ENCODE measurements at regions not wholly inside any gene's neighbourhood (a gene's known extent, or its start where the extent isn't known, plus 50 kb on each side); places are given as distances from the start of the nearest gene placed in this dataset.
"Not testable (repeated sequence)": the region's sequence is repeated elsewhere in the genome, so short reads cannot be mapped to it uniquely, and the experiment has no call there.

GRCh38 chr18:14321217-14321616, 189.0 kb upstream of the ZNF519 start:
- not testable (repeated sequence) for DNase-seq

- DNase-seq, result not testable (repeated sequence)
These were observed 169.0 kb upstream of the ZNF519 start for GRCh38 chr18:14301255-14301654.

- DNase-seq, result not testable (repeated sequence)
These were observed 162.8 kb upstream of the ZNF519 start for GRCh38 chr18:14295081-14295480.

DNA sequence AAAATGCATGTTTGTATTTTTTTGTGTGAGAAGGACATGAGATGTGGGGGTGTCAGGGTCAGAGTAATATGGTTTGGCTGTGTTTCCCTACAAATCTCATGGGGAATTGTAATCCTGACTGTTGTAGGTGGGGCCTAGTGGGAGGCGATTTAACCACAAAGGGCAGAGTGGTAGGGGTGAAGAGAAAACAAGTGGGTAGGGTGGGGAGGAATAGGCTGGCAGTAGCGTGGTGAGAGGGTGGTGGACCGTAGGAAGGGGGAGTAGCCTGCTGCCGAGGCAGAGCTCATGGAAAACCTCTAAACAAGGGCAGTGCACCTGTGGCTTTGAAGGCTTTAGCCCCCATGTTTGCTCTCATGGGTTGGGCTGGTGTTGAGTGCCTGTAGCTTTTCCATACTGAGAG, 152.8 kb upstream of the ZNF519 start:
- no peak for DNase-seq

DNA sequence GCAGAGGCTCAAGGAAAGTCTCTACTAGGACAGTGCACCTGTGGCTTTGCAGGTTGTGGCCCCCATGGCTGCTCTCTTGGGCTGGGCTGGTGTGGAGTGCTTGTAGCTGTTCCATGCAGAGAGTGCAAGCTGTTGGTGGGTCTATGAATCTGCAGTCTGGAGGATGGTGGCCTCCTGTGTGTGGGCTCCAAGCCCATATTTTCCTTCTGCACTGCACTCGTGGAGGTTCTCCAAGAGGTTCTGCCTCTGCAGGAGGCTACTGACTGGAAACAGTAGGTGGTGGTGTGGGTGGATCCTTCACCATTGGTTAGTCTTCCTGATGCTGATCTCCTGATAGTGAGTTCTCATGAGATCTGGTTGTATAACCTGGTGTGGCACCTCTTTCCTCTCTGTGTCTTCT, 143.2 kb upstream of the ZNF519 start:
- not testable (repeated sequence) for DNase-seq

- DNase-seq, result not testable (repeated sequence)
These were observed 133.6 kb upstream of the ZNF519 start for GRCh38 chr18:14265637-14266410.

DNA sequence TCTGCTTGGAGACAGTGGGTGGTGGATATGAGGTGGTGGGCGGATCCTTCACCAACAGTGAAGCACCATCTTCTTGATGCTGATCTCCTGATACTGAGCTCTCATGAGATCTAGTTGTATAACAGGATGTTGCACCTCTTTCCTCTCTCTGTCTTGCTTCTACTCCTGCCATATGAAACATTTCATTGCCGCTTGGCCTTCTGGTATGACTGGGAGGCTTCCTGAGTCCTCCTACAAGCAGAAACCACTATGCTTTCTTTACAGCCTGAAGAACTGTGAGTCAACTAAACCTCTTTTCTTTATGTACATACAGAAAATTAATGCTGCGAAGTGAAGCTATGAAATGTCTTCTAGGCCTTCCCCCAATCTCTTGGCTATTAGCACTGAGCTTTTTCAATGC, 130.6 kb upstream of the ZNF519 start:
- not testable (repeated sequence) for DNase-seq

- not testable (repeated sequence) for DNase-seq
These were observed 117.9 kb upstream of the ZNF519 start for GRCh38 chr18:14250084-14250677.

DNA sequence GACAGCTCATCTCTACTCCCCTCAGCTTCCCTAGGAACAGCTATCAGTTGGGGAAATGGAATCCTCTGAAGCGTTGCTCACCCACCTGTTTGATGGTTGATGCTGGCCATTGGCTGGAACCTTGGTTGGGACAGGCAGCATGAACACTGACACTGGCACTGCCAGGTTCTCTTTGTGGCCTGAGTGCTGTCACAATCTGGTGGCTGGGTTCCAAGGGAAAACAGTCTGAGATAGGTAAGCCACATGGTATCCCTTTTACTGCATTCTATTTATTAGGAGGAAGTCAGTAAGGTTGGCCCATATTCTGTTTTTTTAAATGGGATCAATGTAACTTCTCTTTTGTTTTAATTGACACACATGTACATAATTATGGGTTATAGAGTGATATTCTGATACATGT, 107.0 kb upstream of the ZNF519 start:
- not testable (repeated sequence) for DNase-seq

GRCh38 chr18:14236356-14237048, 104.3 kb upstream of the ZNF519 start:
- not testable (repeated sequence) for DNase-seq

GRCh38 chr18:14225286-14225679, 93.0 kb upstream of the ZNF519 start:
- DNase-seq, result not testable (repeated sequence)

GRCh38 chr18:14224551-14225285, 92.5 kb upstream of the ZNF519 start:
- not testable (repeated sequence) for DNase-seq

DNA sequence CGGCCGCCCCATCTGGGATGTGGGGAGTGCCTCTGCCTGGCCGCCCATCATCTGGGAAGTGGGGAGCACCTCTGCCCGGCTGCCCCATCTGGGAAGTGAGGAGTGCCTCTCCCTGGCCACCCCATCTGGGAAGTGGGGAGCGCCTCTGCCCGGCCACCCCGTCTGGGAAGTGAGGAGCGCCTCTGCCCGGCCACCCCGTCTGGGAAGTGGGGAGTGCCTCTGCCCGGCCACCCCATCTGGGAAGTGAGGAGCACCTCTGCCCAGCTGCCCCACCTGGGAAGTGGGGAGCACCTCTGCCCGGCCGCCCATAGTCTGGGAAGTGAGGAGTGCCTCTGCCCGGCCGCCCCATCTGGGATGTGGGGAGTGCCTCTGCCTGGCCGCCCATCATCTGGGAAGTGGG, 91.7 kb upstream of the ZNF519 start:
- not testable (repeated sequence) for DNase-seq

DNA sequence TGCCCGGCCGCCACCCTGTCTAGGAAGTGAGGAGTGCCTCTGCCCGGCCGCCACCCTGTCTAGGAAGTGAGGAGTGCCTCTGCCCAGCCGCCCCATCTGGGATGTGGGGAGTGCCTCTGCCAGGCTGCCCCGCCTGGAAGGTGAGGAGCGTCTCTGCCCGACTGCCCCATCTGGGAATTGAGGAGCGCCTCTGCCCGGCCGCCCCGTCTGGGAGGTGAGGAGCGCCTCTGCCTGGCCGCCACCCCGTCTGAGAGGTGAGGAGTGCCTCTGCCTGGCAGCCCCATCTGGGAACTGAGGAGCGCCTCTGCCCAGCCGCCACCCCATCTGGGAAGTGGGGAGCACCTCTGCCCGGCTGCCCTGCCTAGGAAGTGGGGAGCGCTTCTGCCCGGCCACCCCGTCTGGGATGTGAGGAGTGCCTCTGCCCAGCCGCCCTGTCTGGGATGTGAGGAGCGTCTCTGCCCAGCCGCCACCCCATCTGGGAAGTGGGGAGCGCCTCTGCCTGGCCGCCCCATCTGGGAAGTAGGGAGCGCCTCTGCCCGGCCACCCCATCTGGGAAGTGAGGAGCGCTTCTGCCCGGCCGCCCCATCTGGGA, 91.1 kb upstream of the ZNF519 start:
- DNase-seq, result not testable (repeated sequence)

DNA sequence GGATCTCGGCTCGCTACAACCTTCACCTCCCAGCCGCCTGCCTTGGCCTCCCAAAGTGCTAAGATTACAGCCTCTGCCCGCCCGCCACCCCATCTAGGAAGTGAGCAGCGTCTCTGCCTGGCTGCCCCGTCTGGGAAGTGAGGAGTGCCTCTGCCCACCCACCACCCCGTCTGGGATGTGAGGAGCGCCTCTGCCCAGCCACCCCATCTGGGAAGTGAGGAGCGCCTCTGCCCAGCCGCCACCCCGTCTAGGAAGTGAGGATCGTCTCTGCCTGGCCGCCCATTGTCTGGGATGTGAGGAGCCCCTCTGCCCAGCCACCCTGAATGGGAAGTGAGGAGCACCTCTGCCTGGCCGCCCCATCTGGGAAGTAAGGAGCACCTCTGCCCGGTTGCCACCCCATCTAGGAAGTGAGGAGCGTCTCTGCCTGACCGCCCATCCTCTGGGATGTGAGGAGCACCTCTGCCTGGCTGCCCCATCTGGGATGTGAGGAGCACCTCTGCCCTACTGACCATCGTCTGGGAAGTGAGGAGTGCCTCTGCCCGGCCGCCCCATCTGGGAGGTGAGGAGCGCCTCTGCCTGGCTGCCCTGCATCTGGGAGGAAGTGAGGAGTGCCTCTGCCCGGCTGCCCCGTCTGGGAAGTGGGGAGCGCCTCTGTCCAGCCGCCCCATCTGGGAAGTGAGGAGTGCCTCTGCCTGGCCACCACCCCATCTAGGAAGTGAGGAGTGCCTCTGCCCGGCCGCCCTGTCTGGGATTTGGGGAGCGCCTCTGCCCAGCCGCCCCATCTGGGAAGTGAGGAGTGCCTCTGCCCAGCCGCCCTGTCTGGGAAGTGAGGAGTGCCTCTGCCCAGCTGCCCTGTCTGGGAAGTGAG, 90.4 kb upstream of the ZNF519 start:
- not testable (repeated sequence) for DNase-seq

DNA sequence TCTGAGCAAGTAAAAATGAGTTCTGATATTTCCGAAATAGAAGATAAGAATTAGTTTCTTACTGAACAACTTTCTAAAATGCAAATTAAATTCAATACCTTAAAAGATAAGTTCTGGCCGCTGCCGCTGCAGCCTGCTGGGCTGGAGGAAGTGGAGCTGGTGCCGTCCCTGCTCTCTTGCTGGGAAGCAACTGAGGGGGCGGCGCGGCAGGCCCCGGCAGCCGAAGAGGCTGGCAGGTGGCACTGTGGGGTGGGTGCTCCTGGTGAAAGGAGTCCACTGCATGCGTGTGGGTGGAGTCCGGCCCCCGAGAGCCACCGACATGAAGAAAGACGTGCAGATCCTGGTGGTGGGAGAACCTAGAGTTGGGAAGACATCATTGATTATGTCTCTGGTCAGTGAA, 89.5 kb upstream of the ZNF519 start:
- DNase-seq, result no peak

DNA sequence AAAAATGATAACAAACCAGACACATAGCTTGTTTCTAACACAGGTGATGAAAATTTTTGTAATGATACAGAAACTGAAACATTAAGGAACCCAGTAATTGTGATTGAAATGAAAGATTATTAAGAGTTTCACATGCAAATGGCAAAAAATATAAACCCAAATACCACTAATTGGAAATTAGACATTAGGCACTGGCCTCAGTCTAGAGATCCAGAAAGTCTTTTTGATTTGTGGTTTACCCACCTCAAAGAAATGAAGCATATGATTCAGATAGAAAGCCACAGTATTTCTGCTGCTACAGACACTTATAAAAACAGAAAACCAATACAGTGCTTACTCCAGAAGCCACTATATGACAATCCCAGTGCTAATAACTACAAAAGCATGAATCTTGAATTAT, 83.7 kb upstream of the ZNF519 start:
- DNase-seq, result not testable (repeated sequence)

DNA sequence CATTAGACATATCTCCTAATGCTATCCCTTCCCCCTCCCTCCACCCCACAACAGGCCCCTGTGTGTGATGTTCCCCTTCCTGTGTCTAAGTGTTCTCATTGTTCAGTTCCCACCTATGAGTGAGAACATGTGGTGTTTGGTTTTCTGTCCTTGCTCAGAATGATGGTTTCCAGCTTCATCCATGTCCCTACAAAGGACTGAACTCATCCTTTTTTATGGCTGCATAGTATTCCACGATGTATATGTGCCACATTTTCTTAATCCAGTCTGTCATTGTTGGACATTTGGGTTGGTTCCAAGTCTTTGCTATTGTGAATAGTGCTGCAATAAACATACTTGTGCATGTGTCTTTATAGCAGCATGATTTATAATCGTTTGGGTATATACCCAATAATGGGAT, 71.2 kb upstream of the ZNF519 start:
- not testable (repeated sequence) for DNase-seq

GRCh38 chr18:14190776-14191442, 58.7 kb upstream of the ZNF519 start:
- DNase-seq, result not testable (repeated sequence)

GRCh38 chr18:14189858-14190257, 57.6 kb upstream of the ZNF519 start:
- DNase-seq, result no peak
